Activated CD4-positive, alpha-beta memory T cell treated with anti-CD3 and anti-CD28 coated beads for 36 hours (primary cell): ENCODE measurements at regions not wholly inside any gene's neighbourhood (a gene's known extent, or its start where the extent isn't known, plus 50 kb on each side); places are given as distances from the start of the nearest gene placed in this dataset.

Experiments
- CTCF ChIA-PET: fragments of 350-600 bp; sonication (Branson Sonifier 250); formaldehyde crosslinking; loops from one replicate; lab custom pipeline; 2021; ENCODE audit warnings: antibody characterized with exemption, inconsistent platforms; lab: Charles Lee
- POLR2A ChIA-PET: fragments of 350-600 bp; sonication (Branson Sonifier 250); formaldehyde crosslinking; loops from one replicate; lab custom pipeline; 2021; ENCODE audit warnings: antibody characterized with exemption; lab: Charles Lee
- DNase-seq: peaks from one replicate; pipeline ENCODE4 v3.0.0-alpha.2; 2020
- H3K27ac Mint-ChIP-seq: one replicate; pipeline ENCODE4 v1.8.0; 2021; ENCODE audit warnings: mixed read lengths
- H3K27me3 Mint-ChIP-seq: one replicate; pipeline ENCODE4 v1.8.0; 2021; ENCODE audit warnings: mixed read lengths
- H3K36me3 Mint-ChIP-seq: one replicate; pipeline ENCODE4 v1.8.0; 2021; ENCODE audit warnings: mixed read lengths
- H3K4me1 Mint-ChIP-seq: one replicate; pipeline ENCODE4 v1.8.0; 2021; ENCODE audit warnings: low read depth, mixed read lengths
- H3K4me3 Mint-ChIP-seq: one replicate; pipeline ENCODE4 v1.8.0; 2021; ENCODE audit warnings: mild to moderate bottlenecking, mixed read lengths
- H3K9me3 Mint-ChIP-seq: one replicate; pipeline ENCODE4 v1.8.0; 2021; ENCODE audit warnings: mixed read lengths
- intact Hi-C: fragments of 100-400 bp; cut with micrococcal nuclease; formaldehyde crosslinking; loops from one replicate; pipeline ENCODE4 v1.15.1; 2023

GRCh38 chr2:120430501-120430830 is 84.5 kb downstream of the INHBB start:
- no peaks in the 10 kb centered on the region for H3K36me3 Mint-ChIP-seq
- ChIA-PET CTCF (interaction anchor here (0.6 kb wide), 1 partner anchor 11 kb away, joined by 4 read pairs; no protein-coding TSS in a partner anchor), POLR2A (no interaction called here)

GRCh38 chr2:120430957-120431356 is 85.0 kb downstream of the INHBB start:
- no peak for DNase-seq
- ChIA-PET POLR2A (no interaction called here), CTCF (interaction anchor here (0.6 kb wide), 1 partner anchor 10 kb away, joined by 4 read pairs; no protein-coding TSS in a partner anchor)
- H3K9me3 Mint-ChIP-seq, result no peaks in the 10 kb centered on the region
- peaks cover 13% of the 10 kb centered on the region for H3K27me3 Mint-ChIP-seq
- H3K4me3 Mint-ChIP-seq, result no peak overlapping the region
- no peaks in the 10 kb centered on the region for H3K36me3 Mint-ChIP-seq
- no peaks in the 10 kb centered on the region for H3K4me1 Mint-ChIP-seq
- no peak overlapping the region for H3K27ac Mint-ChIP-seq
- intact Hi-C loops, result no loop called here

More at GRCh38 chr2:120430501-120430830, 84.5 kb downstream of the INHBB start:
- DNase-seq, result no peak
- H3K4me3 Mint-ChIP-seq, result no peak overlapping the region
- no peaks in the 10 kb centered on the region for H3K9me3 Mint-ChIP-seq
- H3K27ac Mint-ChIP-seq, result no peak overlapping the region
- H3K4me1 Mint-ChIP-seq, result no peaks in the 10 kb centered on the region
- intact Hi-C loops, result no loop called here
- peaks cover 13% of the 10 kb centered on the region for H3K27me3 Mint-ChIP-seq

- Mint-ChIP-seq H3K27ac (no peak overlapping the region), H3K9me3 (no peaks in the 10 kb centered on the region), H3K36me3 (no peaks in the 10 kb centered on the region), H3K4me1 (no peaks in the 10 kb centered on the region), H3K27me3 (peaks cover 13% of the 10 kb centered on the region), H3K4me3 (no peak overlapping the region)
- ChIA-PET POLR2A (no interaction called here), CTCF (no interaction called here)
- intact Hi-C loops, result no loop called here
- no peak for DNase-seq
These were observed 85.7 kb downstream of the INHBB start for GRCh38 chr2:120431386-120432292.

GRCh38 chr2:120432293-120432975 is 86.5 kb downstream of the INHBB start:
- intact Hi-C loops, result no loop called here
- POLR2A ChIA-PET, result no interaction called here
- no peak for DNase-seq
- Mint-ChIP-seq H3K27ac (no peak overlapping the region), H3K9me3 (no peaks in the 10 kb centered on the region), H3K27me3 (peaks cover 11% of the 10 kb centered on the region), H3K4me1 (no peaks in the 10 kb centered on the region), H3K36me3 (no peaks in the 10 kb centered on the region), H3K4me3 (no peak overlapping the region)
- CTCF ChIA-PET, result no interaction called here

- CTCF ChIA-PET, result no interaction called here
- Mint-ChIP-seq H3K27ac (no peak overlapping the region), H3K9me3 (no peaks in the 10 kb centered on the region), H3K27me3 (peaks cover 13% of the 10 kb centered on the region), H3K4me1 (no peaks in the 10 kb centered on the region), H3K4me3 (no peak overlapping the region), H3K36me3 (no peaks in the 10 kb centered on the region)
- intact Hi-C loops, result no loop called here
- DNase-seq, result no peak
- POLR2A ChIA-PET, result no interaction called here
These were observed 87.3 kb downstream of the INHBB start for GRCh38 chr2:120432976-120433815.

GRCh38 chr2:120433816-120434290 is 87.9 kb downstream of the INHBB start:
- intact Hi-C loops, result no loop called here
- DNase-seq, result no peak
- CTCF ChIA-PET, result no interaction called here
- POLR2A ChIA-PET, result no interaction called here
- Mint-ChIP-seq H3K9me3 (no peaks in the 10 kb centered on the region), H3K27me3 (peaks cover 10% of the 10 kb centered on the region), H3K36me3 (no peaks in the 10 kb centered on the region), H3K27ac (no peak overlapping the region), H3K4me3 (no peak overlapping the region), H3K4me1 (no peaks in the 10 kb centered on the region)

- H3K36me3 Mint-ChIP-seq, result no peaks in the 10 kb centered on the region
- H3K4me1 Mint-ChIP-seq, result no peaks in the 10 kb centered on the region
- ChIA-PET POLR2A (no interaction called here), CTCF (interaction anchor here (1.4 kb wide), 1 partner anchor 91 kb away, joined by 3 read pairs; no protein-coding TSS in a partner anchor)
- DNase-seq, result no peak
- H3K27me3 Mint-ChIP-seq, result peaks cover 6% of the 10 kb centered on the region
- no peaks in the 10 kb centered on the region for H3K9me3 Mint-ChIP-seq
- no peak overlapping the region for H3K27ac Mint-ChIP-seq
- intact Hi-C loops, result no loop called here
- H3K4me3 Mint-ChIP-seq, result no peak overlapping the region
These were observed 88.8 kb downstream of the INHBB start for GRCh38 chr2:120434492-120435308.

GRCh38 chr2:120435671-120436459 is 89.9 kb downstream of the INHBB start:
- H3K9me3 Mint-ChIP-seq, result no peaks in the 10 kb centered on the region
- no peak for DNase-seq
- H3K4me1 Mint-ChIP-seq, result no peaks in the 10 kb centered on the region
- no peaks in the 10 kb centered on the region for H3K36me3 Mint-ChIP-seq
- ChIA-PET POLR2A (no interaction called here), CTCF (interaction anchor here (1.4 kb wide), 1 partner anchor 93 kb away, joined by 3 read pairs; no protein-coding TSS in a partner anchor)
- no peak overlapping the region for H3K4me3 Mint-ChIP-seq
- H3K27ac Mint-ChIP-seq, result no peak overlapping the region
- intact Hi-C loops, result loop anchor here (2.0 kb wide), 1 partner anchor 93 kb away; no protein-coding TSS in a partner anchor
- peaks cover 10% of the 10 kb centered on the region for H3K27me3 Mint-ChIP-seq

GRCh38 chr2:120436460-120436739 is 90.5 kb downstream of the INHBB start:
- POLR2A ChIA-PET, result no interaction called here

GRCh38 chr2:120436885-120437603 is 91.1 kb downstream of the INHBB start:
- Mint-ChIP-seq H3K4me1 (no peaks in the 10 kb centered on the region), H3K4me3 (no peak overlapping the region)

More at GRCh38 chr2:120436460-120436739, 90.5 kb downstream of the INHBB start:
- no peak for DNase-seq
- Mint-ChIP-seq H3K27me3 (peaks cover 16% of the 10 kb centered on the region), H3K4me1 (no peaks in the 10 kb centered on the region), H3K36me3 (no peaks in the 10 kb centered on the region), H3K4me3 (no peak overlapping the region), H3K27ac (no peak overlapping the region), H3K9me3 (no peaks in the 10 kb centered on the region)
- CTCF ChIA-PET, result interaction anchor here (1.0 to 1.4 kb wide), 2 partner anchors 93 kb away, joined by 3 to 4 read pairs; no protein-coding TSS in a partner anchor
- intact Hi-C loops, result loop anchor here (2.0 kb wide), 1 partner anchor 94 kb away; no protein-coding TSS in a partner anchor

More at GRCh38 chr2:120436885-120437603, 91.1 kb downstream of the INHBB start:
- Mint-ChIP-seq H3K27ac (no peak overlapping the region), H3K9me3 (no peaks in the 10 kb centered on the region), H3K27me3 (peaks cover 22% of the 10 kb centered on the region), H3K36me3 (no peaks in the 10 kb centered on the region)
- intact Hi-C loops, result loop anchor here (2.0 kb wide), 1 partner anchor 94 kb away; no protein-coding TSS in a partner anchor
- ChIA-PET CTCF (interaction anchor here (1.0 kb wide), 2 partner anchors 94 to 260 kb away, joined by 3 to 4 read pairs; no protein-coding TSS in a partner anchor), POLR2A (no interaction called here)
- DNase-seq, result peak; percentile 34
